Astrocyte of the spinal cord (primary cell): ENCODE measurements at regions not wholly inside any gene's neighbourhood (a gene's known extent, or its start where the extent isn't known, plus 50 kb on each side); places are given as distances from the start of the nearest gene placed in this dataset.
"Not testable (repeated sequence)": the region's sequence is repeated elsewhere in the genome, so short reads cannot be mapped to it uniquely, and the experiment has no call there.

ENCODE experiments used
- DNase-seq: peaks from one replicate; pipeline ENCODE4 v3.0.0; 2011; ENCODE audit warnings: low read depth, low spot score
- H3K4me3 ChIP-seq: 2 replicates; pipeline ENCODE4 v1.5.1; 2011; ENCODE audit warnings: low read depth, mild to moderate bottlenecking, low read length, moderate library complexity
- CTCF ChIP-seq: IDR thresholded peaks from 2 replicates; pipeline ENCODE4 v1.5.1; 2012; ENCODE audit warnings: low read depth, mild to moderate bottlenecking, low read length, inconsistent platforms
- in situ Hi-C: cut with HindIII; loops from 2 replicates; pipeline ENCODE4 v1.10.0; 2017; ENCODE audit warnings: low sequenced_read_pairs

DNA sequence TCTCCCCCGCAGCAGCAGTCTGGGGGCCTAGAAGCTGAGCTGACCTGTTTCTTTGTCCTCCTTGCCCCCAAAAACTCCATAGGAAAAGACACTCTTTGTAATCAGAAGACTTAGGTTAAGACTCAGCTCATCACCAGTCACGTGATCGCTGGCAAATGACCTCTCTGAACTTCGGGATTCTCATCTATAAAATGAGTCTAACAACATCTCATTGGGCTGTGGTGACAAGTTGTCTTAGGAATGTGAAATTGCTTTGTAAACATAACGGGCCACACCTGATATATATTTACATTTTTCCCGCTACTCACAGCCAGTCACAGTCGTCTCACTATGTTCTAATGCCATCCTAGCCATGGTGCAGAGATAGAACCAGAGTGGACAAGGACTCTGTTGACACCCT, 86.0 kb upstream of the LHX1 start:
- in situ Hi-C loops: no loop called here
- no peak for TF ChIP-seq CTCF
- no peak overlapping the region for H3K4me3 ChIP-seq
- no peak for DNase-seq

GRCh38 chr17:36852478-36852877, 84.8 kb upstream of the LHX1 start:
- in situ Hi-C loops, DNase-seq: not testable (repeated sequence)

GRCh38 chr17:36854982-36855381, 82.3 kb upstream of the LHX1 start:
- in situ Hi-C loops: no loop called here
- TF ChIP-seq CTCF: no peak
- DNase-seq: no peak
- no peak overlapping the region for H3K4me3 ChIP-seq

More at GRCh38 chr17:36852478-36852877, 84.8 kb upstream of the LHX1 start:
- H3K4me3 ChIP-seq: not testable (repeated sequence)

DNA sequence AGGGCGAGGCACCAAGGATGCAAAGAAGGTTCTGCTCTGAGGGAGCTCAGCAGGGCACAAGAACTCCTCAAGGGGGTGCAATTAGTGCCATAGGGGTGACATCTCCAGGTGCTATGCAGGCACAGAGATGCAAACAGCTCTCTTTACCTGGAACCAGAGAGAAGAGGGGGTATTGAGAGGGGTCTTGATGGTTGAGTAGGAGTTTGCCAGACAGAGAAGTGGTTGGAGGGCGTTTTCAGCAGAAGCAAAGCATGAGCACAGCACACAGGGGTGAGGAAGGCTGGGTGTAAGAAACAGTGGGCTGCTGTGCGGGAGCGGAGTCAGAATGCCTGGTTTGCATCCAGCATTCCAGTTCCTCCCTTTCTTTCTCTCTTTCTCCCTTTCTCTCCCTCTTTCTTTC, 81.8 kb upstream of the LHX1 start:
- DNase-seq: no peak
- no peak for TF ChIP-seq CTCF
- H3K4me3 ChIP-seq: no peak overlapping the region
- in situ Hi-C loops: no loop called here

- no peak for TF ChIP-seq CTCF
- H3K4me3 ChIP-seq: no peak overlapping the region
- in situ Hi-C loops: no loop called here
- DNase-seq: no peak
Measured at GRCh38 chr17:36856222-36856621, 81.1 kb upstream of the LHX1 start.

GRCh38 chr17:36856903-36857381, 80.3 kb upstream of the LHX1 start:
- H3K4me3 ChIP-seq: no peak overlapping the region
- DNase-seq: no peak
- in situ Hi-C loops: no loop called here
- TF ChIP-seq CTCF: no peak

DNA sequence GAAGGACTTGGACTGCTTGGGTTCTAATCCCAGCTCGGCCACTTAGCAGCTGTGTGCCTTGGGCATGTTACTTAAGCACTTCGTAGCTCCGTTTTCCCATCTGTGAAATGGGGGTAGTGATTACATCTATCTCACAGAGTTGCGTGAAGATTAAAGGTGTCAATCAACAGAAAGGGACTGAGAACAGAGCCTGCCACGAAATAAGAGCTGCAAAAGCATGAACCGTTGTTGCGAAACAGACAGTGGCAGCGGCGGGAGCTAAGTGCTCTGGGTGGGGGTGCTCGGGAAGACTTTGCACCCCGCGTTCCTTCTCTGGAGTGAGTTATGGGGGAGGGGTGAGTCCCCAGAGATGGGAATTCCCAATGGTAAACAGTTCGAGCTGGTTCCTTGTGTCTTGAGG, 79.6 kb upstream of the LHX1 start:
- no peak overlapping the region for H3K4me3 ChIP-seq
- in situ Hi-C loops: no loop called here
- no peak for TF ChIP-seq CTCF
- DNase-seq: no peak
